Astrocyte (in vitro differentiated cells and primary cell): ENCODE measurements at regions not wholly inside any gene's neighbourhood (a gene's known extent, or its start where the extent isn't known, plus 50 kb on each side); places are given as distances from the start of the nearest gene placed in this dataset.

ENCODE experiments used
- EZH2 ChIP-seq: IDR thresholded peaks from 2 replicates; pipeline ENCODE4 v1.6.1; 2012; ENCODE audit warnings: mild to moderate bottlenecking, low read length, inconsistent platforms; ENCODE audit not compliant: insufficient read depth
- TF ChIP-seq, protein P1 (sequence below): IDR thresholded peaks from 2 replicates; pipeline ENCODE4 v1.5.1; 2011; ENCODE audit warnings: low read depth, mild to moderate bottlenecking, inconsistent platforms, low read length, moderate library complexity; ENCODE audit not compliant: insufficient read depth

DNA sequence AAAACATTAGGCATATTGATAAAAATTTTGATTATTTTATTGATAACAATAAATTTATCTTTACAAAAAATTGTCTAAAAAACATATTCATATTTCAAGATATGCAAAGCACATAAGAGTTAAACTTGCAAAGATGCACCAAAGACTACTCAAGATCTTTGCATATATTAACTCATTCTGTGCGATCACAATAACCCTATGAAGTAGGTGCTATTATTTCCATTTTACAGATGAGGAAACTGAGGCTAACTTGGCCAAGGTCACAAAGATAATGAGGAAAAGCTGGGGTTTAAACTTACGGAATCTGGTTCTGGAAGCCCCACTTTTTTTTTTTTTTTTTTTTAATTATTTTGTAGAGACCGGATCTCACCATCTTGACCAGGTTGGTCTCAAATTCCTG, 94.4 kb upstream of the SERTAD2 start:
- TF ChIP-seq, protein P1, sequence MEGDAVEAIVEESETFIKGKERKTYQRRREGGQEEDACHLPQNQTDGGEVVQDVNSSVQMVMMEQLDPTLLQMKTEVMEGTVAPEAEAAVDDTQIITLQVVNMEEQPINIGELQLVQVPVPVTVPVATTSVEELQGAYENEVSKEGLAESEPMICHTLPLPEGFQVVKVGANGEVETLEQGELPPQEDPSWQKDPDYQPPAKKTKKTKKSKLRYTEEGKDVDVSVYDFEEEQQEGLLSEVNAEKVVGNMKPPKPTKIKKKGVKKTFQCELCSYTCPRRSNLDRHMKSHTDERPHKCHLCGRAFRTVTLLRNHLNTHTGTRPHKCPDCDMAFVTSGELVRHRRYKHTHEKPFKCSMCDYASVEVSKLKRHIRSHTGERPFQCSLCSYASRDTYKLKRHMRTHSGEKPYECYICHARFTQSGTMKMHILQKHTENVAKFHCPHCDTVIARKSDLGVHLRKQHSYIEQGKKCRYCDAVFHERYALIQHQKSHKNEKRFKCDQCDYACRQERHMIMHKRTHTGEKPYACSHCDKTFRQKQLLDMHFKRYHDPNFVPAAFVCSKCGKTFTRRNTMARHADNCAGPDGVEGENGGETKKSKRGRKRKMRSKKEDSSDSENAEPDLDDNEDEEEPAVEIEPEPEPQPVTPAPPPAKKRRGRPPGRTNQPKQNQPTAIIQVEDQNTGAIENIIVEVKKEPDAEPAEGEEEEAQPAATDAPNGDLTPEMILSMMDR, result no peak
- TF ChIP-seq EZH2, result no peak
